Activated naive CD4-positive, alpha-beta T cell treated with Interleukin-2 at 50 U/mL for 16 hours (primary cell): ENCODE measurements at regions not wholly inside any gene's neighbourhood (a gene's known extent, or its start where the extent isn't known, plus 50 kb on each side); places are given as distances from the start of the nearest gene placed in this dataset.
"Not testable (repeated sequence)": the region's sequence is repeated elsewhere in the genome, so short reads cannot be mapped to it uniquely, and the experiment has no call there.

Experiments used
- DNase-seq: peaks from one replicate; pipeline ENCODE4 v3.0.0-alpha.2; 2020

- no peak for DNase-seq
Observed at GRCh38 chr3:5888851-5889250, 701.3 kb downstream of the EDEM1 start.

DNA sequence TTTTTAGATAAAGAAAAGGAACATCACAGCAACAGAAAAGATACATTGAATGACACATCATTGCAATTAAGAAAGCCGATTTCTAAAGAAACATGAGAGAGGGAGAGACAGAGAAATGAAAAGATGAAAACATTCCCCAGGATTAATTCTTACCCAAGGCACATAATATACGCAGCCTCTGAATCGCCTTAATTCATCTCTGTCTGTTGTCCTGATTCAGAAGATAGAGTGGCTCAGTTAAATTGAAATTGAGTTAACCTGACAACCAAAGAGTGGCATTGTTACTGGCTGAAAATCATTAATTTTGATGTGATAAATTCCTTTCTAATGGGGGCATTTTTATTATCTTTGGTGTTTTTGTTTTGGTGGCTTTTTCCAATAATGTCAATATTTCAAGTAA, 701.9 kb downstream of the EDEM1 start:
- DNase-seq = no peak

DNA sequence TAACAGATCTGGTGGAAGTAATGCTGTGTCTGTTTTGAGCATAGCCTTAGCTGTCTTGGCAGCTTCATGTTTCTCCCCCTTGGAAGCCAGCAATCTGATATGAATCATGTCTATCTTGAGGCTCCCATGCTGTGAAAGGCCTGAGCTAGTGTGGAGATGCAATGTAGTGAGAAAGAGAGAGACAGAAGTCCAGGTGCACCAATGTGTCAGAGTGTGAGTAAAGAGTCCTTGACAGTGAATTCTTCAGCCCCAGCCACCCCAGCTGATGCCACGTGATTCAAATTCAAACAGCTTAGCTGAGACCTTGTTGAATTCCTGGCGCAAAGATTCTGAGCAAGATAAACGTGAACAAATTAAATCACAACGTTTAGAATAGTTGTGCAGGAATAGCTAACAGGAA, 704.2 kb downstream of the EDEM1 start:
- no peak for DNase-seq

DNA sequence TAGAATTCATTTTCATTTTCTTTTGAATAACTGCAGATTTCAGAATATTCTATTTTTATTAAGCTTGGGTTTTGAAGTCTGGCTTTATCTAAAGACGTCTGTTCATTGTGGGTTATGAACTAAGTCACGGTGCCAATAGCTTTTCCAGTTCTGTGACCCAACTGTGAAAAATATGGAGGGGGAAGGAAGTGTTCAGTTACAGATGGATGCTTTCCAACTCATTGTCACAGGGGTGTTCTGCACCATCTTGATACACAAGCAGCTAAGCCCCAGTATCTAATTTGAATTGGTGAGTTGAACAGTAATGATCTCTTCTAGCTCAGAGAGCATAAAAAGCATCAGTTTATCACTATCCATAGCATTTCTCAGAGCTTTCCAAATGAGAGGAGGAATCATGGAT, 710.6 kb downstream of the EDEM1 start:
- no peak for DNase-seq

DNA sequence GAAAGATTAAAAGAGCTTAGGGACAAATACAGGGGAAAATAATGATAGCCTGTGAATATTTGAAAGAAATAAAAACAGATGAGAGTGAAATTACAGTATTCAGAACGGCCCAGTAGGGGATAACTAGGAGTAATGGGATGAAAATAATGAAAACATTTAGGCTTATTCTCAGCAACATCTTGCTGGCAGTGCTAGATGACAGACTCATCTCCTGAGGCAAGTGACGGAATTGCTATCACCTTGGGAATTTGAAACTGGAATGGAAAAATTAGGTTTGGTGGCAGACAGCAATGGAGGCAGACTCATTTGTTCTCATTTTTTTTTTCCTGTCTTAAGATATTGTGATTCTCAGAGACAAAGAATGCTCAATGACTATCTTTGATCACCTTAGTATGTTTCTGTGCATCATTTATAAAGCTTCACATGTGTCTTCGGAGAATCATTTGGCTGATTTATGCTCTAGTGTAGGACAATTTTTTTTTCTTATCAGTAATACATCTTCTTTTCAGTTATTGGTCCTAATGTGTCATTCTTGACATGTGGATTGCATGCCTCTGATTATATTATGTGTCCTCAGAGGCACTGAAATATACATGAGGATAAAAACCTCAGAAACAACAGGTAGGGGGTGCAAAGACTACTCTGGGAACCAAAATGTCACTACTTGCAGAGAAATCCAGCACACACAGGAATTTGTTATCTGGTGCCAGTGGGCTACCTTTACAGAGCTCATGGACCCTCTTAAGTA, 711.7 kb downstream of the EDEM1 start:
- no peak for DNase-seq

GRCh38 chr3:5917932-5918331, 730.4 kb downstream of the EDEM1 start:
- DNase-seq = no peak

DNA sequence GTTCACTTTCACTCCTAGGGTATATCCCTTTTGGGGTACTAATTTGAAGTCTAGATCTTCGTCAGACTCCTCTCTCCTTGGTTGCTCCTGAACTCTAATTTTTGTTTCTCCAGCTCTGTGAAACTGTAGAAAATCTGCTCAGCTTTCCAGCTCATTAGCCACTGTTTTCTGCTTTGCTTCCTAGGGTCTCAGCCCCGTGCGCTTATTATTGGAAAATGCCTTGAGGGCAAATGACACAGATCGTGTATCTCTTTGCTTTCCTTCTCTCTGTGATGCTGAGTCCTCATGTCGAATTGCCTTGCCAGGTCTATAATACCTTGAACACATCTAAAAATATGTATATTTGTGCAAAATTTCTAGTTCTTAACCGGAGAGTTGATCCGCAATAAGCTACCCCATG, 731.1 kb downstream of the EDEM1 start:
- DNase-seq = no peak

- no peak for DNase-seq
Observed at GRCh38 chr3:5929027-5929426, 741.5 kb downstream of the EDEM1 start.

GRCh38 chr3:5944061-5944460, 756.6 kb downstream of the EDEM1 start:
- DNase-seq = not testable (repeated sequence)

DNA sequence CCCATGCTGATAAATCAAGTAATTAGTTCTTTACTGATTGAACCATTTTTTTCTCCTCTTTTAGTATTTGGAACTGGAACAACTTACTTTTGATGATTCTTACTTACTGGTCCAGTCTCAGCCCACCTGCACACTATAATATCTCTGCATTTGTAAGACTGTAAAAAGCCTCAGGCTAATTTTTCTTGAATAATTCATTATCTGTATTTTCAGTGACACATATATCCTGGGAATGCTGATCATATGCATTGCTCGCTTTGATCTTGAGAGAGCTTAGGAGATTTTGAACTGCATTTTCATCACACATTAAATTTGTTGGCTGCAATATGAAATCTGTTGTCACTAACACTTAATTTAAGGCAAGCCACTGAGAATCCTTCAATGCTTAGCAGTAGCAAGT, 760.6 kb downstream of the EDEM1 start:
- no peak for DNase-seq

DNA sequence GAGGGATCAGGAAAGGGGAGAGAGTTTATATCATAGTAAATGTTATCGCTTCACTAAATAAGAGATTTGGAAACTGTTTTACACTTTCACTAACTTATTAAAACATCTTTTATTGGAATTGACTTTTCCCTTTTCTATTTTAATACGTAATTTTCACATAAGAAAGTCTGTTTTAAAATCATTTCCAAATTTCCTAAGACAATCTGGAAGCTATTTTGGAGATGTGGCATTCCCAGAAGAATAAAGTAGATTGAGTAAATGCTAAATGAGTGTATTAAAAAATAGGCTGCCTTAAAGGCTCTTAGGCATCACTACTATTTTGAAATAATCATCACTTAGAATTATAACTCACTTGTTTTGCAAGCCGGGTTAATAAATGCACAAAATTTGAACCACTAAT, 763.5 kb downstream of the EDEM1 start:
- DNase-seq = no peak

DNA sequence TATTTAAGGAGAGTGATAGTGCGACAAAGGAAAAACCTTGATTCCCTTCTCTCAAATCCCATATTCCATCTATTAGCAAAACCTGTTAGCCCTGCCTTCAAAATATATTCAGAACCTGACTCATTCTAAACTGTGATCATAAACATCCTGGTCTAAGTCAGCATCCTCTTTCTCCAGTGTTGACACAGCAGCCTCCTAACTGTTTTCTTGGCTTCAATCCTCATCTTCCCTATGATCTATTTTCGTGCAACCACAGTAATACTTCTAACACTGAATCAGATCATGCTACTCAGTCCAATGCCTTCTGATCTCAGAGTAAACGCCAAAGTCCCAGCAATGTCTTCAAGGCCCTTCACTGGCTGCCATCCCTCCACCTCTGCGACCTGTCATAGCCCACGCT, 785.1 kb downstream of the EDEM1 start:
- DNase-seq = no peak

GRCh38 chr3:5974630-5975322, 787.3 kb downstream of the EDEM1 start:
- no peak for DNase-seq

DNA sequence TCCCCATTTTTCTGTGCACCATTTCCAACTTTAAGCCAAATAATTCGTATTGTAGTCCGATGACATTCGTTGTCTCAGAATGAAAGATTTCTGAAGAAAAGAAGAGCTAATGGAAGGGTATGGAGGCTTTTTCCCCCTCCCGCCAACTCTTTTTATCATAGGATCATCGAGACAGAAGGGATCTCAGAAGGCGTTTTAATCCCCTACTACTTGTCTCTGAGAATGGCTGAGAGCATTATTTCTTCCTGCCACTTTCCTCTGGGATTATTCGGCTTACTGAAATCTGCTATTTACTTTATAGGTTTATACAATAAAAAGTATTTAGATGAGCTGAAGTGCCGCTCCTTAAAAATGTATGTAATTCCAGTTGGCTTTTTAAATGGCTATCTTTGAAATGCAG, 789.8 kb downstream of the EDEM1 start:
- DNase-seq = no peak

DNA sequence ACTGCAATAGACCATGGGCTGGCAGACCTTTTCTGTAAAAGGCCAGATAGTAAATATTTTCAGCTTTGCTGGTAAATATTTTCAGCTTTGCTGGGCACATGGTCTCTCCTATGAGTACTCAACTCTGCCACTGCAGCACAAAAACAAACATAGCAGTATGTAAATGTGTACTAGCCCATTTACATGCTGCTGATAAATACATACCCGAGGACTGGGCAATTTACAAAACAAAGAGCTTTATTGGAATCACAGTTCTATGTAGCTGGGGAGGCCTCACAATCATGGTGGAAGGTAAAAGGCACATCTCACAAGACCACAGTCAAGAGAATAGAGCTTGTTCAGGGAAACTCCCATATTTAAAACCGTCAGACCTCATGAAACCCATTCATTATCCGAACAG, 793.0 kb downstream of the EDEM1 start:
- DNase-seq = no peak

DNA sequence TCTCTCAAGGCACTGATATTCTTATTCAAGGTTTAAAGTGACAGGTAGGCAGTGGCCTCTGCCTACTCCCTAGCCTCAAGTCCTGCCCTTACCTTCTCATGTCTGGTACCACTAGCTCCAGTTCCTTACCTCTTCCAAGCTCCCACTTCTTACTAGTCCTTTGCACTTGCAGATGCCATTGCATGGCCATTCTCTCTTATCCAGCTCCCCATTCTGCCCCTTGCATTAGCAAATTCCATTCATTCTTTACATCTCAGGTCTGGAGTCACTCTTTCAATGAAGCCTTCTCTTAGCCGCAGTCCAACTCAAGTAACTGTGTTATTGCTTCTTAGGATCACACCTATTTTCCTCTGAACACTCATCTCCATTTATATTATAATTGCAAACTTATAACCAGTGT, 807.1 kb downstream of the EDEM1 start:
- DNase-seq = no peak

- no peak for DNase-seq
Observed at GRCh38 chr3:6018456-6018855, 830.9 kb downstream of the EDEM1 start.

DNA sequence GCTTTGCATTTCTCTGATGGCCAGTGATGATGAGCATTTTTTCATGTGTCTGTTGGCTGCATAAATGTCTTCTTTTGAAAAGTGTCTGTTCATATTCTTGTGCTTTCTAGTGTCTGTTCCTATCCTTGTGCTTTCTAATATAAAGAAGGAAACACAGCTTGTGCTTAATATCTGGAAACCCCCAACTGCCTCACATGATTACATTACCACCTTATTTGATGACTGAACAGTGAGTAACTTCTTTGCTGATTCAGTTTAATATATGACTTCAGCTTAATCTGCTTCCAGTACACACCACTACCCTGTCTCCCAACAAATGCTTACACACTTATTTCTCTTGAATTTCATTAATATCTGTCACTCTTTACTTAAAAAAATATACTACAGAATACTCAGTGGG, 835.1 kb downstream of the EDEM1 start:
- no peak for DNase-seq

GRCh38 chr3:6025032-6025431, 835.9 kb upstream of the GRM7 start:
- DNase-seq = no peak

DNA sequence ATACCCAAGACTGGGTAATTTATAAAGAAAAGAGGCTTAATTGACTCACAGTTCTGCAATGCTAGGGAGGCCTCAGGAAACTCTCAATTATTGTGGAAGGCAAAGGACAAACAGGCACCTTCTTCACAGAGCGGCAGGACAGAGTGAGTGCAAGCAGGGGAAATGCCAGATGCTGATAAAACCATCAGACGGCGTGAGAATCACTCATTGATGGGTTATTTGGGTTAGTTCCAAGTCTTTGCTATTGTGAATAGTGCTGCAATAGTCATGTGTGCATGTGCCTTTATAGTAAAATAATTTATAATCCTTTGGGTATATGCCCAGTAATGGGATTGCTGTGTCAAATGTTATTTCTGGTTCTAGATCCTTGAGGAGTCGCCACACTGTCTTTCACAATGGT, 830.3 kb upstream of the GRM7 start:
- DNase-seq = not testable (repeated sequence)

DNA sequence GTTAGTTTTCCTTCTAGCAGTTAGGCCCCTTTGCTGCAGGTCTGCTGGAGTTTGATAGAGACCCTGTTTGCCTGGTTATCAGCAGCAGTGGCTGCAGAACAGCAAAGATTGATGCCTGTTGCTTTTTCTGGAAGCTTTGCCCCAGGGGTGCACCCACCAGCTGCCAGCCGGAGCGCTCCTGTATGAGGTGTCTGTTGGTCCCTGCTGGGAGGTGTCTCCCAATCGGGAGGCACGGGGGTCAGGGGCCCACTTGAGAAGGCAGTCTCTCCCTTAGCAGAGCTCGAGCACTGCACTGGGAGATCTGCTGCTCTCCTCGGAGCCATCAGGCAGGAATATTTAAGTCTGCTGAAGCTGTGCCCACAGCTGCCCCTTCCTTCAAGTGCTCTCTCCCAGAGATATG, 825.3 kb upstream of the GRM7 start:
- DNase-seq = no peak

DNA sequence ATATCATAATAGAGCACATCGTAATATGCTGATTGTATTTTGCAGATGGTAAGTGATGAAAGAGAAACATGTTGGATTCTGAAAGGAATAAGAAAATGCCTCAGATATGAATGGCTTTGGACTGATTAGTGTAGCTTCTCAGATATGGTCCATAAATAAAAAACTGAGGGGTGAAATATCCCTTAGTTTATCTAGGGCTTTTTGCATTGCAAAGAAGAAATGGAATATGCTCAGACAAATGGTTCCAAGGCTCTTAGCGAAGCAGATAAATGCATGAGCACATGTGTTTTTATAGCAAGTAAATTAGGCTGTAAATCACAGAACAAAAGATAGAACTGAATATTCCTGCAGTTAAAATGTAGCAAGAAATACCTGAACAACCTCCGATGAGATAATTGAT, 820.9 kb upstream of the GRM7 start:
- no peak for DNase-seq

DNA sequence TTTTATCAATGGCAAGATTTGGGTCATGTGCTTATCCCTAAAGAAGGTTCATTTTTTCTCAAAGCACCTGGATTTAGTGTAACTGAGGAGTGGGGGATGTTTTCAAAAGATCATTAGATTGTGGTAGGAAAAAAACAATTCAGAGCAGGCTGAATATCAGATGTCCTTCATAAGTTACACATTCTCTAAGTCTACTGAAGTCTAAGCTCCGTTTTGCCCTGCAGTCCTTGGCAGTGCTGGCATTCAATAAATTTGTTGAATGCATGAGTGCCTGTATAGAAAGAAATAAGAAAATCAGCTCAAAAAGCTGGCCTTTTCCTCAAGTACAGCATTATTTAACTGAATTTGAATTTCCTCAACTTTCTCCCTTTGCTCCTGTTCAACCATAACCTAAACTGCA, 819.0 kb upstream of the GRM7 start:
- no peak for DNase-seq

GRCh38 chr3:6047016-6047415, 813.9 kb upstream of the GRM7 start:
- no peak for DNase-seq

DNA sequence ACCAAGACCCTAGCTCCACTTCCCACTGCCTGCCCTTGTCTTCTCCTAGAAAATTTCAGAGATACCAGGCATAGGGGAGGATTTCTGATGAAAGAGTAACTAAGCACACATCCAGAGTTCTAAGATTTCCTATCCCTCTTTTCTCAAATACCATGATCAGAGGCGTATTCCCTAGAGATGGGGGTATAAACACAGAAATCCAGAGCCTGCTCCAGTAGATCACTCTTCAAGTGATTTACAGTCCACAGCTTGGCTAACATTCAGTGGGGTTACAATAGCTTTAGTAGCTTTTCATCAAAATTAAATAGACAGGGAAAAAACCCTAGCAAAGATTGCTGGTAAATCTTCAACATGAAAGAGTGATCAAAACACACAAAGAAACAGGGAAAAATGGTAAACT, 800.7 kb upstream of the GRM7 start:
- no peak for DNase-seq
